ENCODE measurements at regions not wholly inside any gene's neighbourhood (a gene's known extent, or its start where the extent isn't known, plus 50 kb on each side); places are given as distances from the start of the nearest gene placed in this dataset.

- Histone ChIP-seq H3K36me3 (no peaks in the 10 kb centered on the region), H3K27ac (no peak overlapping the region), H3K4me3 (no peak overlapping the region), H3K4me1 (no peaks in the 10 kb centered on the region), H3K27me3 (no peaks in the 10 kb centered on the region), H3K9me3 (no peaks in the 10 kb centered on the region)
- intact Hi-C loops (cut with DNase I; ENCODE audit: low total_unique reads): no loop called here
- DNase-seq (no peak), ATAC-seq (no peak)
- in situ Hi-C loops (cut with MboI; ENCODE audit: low sequenced_read_pairs in 4 of 4): no loop called here
- no peak for TF ChIP-seq CTCF (IDR thresholded peaks at IDR 0.05 in 4 of 5, conservative IDR thresholded peaks at IDR 0.05 in 1 of 5)
- no peak for TF ChIP-seq POLR2A (IDR thresholded peaks at IDR 0.05)
Measured at GRCh38 chr5:53369681-53370080, 110.7 kb upstream of the FST start.

DNA sequence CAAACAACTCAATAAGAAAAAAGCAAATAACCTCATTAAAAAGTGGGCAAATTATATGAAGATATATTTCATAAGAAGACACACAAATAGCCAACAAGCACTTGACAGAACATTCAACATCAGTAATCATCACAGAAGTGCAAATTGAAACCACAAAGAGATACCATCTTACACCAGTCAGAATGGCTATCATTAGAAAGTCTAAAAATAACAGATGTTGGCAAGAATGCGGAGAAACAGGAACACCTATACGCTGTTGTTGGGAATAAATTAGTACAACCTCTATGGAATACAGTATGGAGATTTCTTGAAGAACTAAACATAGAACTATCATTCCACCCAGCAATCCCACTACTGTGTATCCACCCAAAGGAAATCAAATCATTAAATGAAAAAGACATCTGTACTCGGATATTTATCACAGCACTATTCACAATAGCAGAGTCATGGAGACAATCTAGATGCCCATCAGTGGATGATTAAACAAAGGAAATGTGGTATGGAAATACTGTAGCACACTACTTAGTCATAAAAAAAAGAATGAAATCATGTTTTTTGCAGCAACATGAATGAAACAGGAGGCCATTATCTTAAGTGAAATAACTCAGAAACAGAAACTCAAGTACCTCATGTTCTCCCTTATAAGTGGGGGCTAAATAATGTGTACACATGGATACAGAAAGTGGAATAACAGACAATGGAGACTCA, 106.8 kb upstream of the FST start:
- H3K4me1 ChIP-seq: no peaks in the 10 kb centered on the region
- no peak for DNase-seq
- intact Hi-C loops (cut with DNase I; ENCODE audit: low total_unique reads) (no loop called here), in situ Hi-C loops (cut with MboI; ENCODE audit: low sequenced_read_pairs in 4 of 4) (no loop called here)
- H3K27me3 ChIP-seq: no peaks in the 10 kb centered on the region
- TF ChIP-seq CTCF (IDR thresholded peaks at IDR 0.05 in 4 of 5, conservative IDR thresholded peaks at IDR 0.05 in 1 of 5) (no peak), POLR2A (IDR thresholded peaks at IDR 0.05) (no peak)
- H3K27ac ChIP-seq: no peak overlapping the region
- no peaks in the 10 kb centered on the region for H3K36me3 ChIP-seq
- no peak overlapping the region for H3K4me3 ChIP-seq
- ATAC-seq: no peak
- H3K9me3 ChIP-seq: no peaks in the 10 kb centered on the region

GRCh38 chr5:53376853-53377252, 103.6 kb upstream of the FST start:
- intact Hi-C loops (cut with DNase I; ENCODE audit: low total_unique reads): no loop called here
- Histone ChIP-seq H3K27me3 (no peaks in the 10 kb centered on the region), H3K4me3 (no peak overlapping the region), H3K27ac (no peak overlapping the region), H3K4me1 (no peaks in the 10 kb centered on the region), H3K36me3 (no peaks in the 10 kb centered on the region), H3K9me3 (no peaks in the 10 kb centered on the region)
- ATAC-seq: no peak
- no peak for DNase-seq
- TF ChIP-seq POLR2A (IDR thresholded peaks at IDR 0.05) (no peak), CTCF (IDR thresholded peaks at IDR 0.05 in 4 of 5, conservative IDR thresholded peaks at IDR 0.05 in 1 of 5) (no peak)
- in situ Hi-C loops (cut with MboI; ENCODE audit: low sequenced_read_pairs in 4 of 4): no loop called here

GRCh38 chr5:53378190-53378589, 102.2 kb upstream of the FST start:
- H3K9me3 ChIP-seq: no peaks in the 10 kb centered on the region
- no peak overlapping the region for H3K27ac ChIP-seq
- no peaks in the 10 kb centered on the region for H3K27me3 ChIP-seq
- H3K4me1 ChIP-seq: no peaks in the 10 kb centered on the region
- in situ Hi-C loops (cut with MboI; ENCODE audit: low sequenced_read_pairs in 4 of 4) (no loop called here), intact Hi-C loops (cut with DNase I; ENCODE audit: low total_unique reads) (no loop called here)
- no peaks in the 10 kb centered on the region for H3K36me3 ChIP-seq
- DNase-seq (no peak), ATAC-seq (no peak)
- no peak for TF ChIP-seq POLR2A (IDR thresholded peaks at IDR 0.05)
- TF ChIP-seq CTCF (IDR thresholded peaks at IDR 0.05 in 4 of 5, conservative IDR thresholded peaks at IDR 0.05 in 1 of 5): no peak
- H3K4me3 ChIP-seq: no peak overlapping the region

Measured in gastrocnemius medialis (tissue), 4 donors.